GM21390 (cell line): ENCODE measurements at regions not wholly inside any gene's neighbourhood (a gene's known extent, or its start where the extent isn't known, plus 50 kb on each side); places are given as distances from the start of the nearest gene placed in this dataset.

ENCODE experiments used
- ATAC-seq: cut with Tn5 transposase; IDR thresholded peaks from one replicate; pipeline ENCODE4 v1.9.1; 2021; ENCODE audit not compliant: unreplicated experiment

DNA sequence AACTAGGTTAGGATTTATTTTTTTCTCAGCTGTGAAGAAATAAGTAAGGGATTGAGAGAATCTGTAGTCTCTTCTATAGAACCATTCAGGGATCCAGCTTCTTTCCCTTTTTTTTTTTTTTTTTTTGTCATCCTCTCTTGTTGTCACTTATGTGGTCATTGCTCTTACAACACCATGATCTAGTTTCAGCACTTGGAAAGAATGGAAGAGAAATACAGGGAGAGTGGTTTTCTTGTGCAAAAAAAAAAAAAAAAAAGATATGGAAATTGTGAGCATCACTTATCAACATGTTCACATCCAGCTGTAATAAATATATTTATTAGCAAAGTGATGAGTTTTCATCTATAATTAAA is 599.3 kb downstream of the SLC6A15 start:
- ATAC-seq = no peak

DNA sequence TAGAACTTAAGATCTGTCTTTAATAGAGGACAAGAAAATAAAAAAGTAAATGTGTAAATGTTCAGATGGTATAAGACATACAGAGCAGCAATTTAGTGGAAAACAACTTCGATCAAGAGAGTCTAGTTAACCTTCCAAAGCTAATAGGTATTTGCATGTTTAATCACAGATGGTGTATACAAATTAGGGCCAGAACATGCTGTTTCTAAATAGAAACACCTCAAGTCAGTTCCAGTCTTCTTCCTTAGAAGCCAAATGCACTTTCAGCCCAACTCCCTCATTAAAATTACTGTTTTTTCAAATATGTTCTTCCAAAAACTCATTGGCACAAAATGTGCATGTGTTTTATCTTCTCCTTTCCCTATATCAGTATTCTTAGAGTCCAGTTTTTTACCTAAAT is 604.4 kb downstream of the SLC6A15 start:
- ATAC-seq = no peak

GRCh38 chr12:84305144-84305543 is 607.5 kb downstream of the SLC6A15 start:
- no peak for ATAC-seq

GRCh38 chr12:84294246-84294645 is 618.4 kb downstream of the SLC6A15 start:
- ATAC-seq = no peak

DNA sequence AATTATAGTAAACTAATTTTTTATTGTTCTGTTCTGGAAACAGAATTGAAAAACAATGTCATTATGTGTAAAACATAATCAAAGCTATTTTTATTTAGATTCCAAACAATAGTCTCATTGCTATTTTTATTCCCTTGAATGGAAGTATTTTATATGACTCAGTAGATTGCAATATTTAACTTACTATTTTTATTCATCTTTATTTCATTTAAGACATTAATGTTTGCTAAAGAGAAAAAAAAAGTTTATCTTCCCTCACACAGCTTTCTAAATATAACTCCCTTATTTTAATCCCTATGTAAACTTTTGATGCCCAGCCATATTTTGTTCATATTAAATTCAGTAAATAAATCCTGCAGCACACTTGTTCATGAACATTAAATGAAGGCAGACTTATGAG is 622.4 kb downstream of the SLC6A15 start:
- no peak for ATAC-seq

DNA sequence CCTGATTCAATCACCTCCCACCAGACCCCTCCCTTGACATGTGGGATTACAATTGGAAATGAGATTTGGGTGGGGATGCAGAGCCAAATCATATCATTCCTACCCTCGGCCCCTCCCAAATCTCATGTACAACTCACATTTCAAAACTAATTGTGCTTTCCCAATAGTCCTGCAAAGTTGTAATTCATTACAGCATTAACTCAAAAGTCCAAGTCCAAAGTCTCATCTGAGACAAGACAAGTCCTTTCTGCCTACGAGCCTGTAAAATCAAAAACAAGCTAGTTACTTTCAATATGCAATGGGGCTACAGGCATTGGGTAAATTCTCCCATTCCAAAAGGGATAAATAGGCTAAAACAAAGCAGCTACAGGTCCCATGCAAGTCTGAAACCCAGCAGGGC is 634.6 kb downstream of the SLC6A15 start:
- no peak for ATAC-seq

- ATAC-seq = no peak
Measured at GRCh38 chr12:84276215-84276614, 636.4 kb downstream of the SLC6A15 start.

DNA sequence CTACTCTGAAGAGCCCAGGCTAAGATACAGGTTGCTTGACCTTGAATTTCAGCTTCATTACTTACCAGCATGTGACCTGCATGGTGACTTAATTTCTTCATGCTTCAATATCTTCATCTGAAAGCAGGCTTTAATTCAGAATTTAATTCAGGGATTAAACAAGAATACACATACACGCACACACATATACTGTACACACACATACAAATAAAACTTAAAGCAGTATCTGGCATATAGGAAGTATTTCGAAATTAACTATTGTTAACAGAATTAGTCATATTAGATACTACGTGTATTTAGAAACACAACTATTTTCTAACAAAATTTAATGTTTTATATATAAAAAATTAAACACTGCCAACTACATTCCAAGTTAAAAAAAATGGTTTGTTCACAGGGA is 640.3 kb downstream of the SLC6A15 start:
- no peak for ATAC-seq

- no peak for ATAC-seq
Measured at GRCh38 chr12:84270470-84271140, 642.0 kb downstream of the SLC6A15 start.

- ATAC-seq = no peak
Measured at GRCh38 chr12:84247931-84248330, 664.7 kb downstream of the SLC6A15 start.

DNA sequence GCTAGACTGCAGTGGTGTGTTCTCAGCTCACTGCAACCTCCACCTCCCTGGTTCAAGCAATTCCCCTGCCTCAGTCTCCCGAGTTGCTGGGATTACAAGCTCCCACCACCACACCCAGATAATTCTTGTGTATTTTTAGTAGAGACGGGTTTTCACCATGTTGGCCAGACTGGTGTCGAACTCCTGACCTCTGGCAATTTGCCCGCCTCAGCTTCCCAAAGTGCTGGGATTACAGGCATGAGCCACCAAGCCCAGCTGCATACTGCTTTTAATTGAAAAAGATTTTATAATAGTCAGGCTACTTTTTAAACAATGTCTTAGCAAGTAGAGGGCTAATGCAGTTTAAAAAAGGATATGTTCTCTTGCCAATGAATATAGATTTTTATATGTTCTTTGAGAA is 668.9 kb downstream of the SLC6A15 start:
- ATAC-seq = no peak

- ATAC-seq = no peak
Measured at GRCh38 chr12:84222841-84223240, 689.8 kb downstream of the SLC6A15 start.

- ATAC-seq = no peak
Measured at GRCh38 chr12:84218406-84218805, 694.2 kb downstream of the SLC6A15 start.

- ATAC-seq = no peak
Measured at GRCh38 chr12:84201976-84202375, 710.6 kb downstream of the SLC6A15 start.

GRCh38 chr12:84198294-84198946 is 714.2 kb downstream of the SLC6A15 start:
- no peak for ATAC-seq

DNA sequence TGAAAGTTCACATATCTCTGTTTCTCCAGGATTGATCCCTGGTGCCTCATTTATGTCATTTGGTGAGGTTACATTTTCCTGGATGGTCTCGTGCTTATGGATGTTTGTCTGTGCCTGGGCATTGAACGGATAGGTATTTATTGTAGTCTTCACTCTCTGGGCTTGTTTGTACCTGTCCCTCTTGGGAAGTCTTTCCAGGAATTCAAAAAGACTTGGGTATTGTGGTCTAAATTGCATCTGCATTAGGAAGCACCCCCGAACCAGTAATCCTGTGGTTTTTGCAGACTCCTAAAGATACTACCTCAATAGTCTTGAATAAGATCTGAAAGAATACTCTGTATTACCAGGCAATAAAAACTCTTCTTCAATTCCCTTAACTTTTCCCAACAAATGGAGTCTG is 720.8 kb downstream of the SLC6A15 start:
- no peak for ATAC-seq

DNA sequence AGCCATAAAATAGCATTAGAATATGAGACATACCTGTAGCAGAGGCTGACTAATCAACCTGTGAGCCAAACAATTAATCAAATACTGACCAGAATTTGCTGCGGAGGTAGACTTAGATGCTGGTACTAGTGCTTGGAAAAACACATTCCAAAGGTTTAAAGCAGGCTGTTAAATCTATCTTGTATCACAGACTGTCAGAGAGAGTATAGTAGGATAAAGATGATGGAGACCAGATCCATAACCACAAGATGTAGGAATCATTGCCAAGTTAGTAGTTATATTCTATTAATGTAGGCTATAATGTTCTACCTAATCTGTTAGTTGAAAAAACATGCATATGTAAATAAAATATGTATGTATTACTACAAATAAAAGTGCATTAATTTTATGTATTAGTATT is 726.2 kb downstream of the SLC6A15 start:
- ATAC-seq = no peak

- no peak for ATAC-seq
Measured at GRCh38 chr12:84183576-84183975, 729.0 kb downstream of the SLC6A15 start.

DNA sequence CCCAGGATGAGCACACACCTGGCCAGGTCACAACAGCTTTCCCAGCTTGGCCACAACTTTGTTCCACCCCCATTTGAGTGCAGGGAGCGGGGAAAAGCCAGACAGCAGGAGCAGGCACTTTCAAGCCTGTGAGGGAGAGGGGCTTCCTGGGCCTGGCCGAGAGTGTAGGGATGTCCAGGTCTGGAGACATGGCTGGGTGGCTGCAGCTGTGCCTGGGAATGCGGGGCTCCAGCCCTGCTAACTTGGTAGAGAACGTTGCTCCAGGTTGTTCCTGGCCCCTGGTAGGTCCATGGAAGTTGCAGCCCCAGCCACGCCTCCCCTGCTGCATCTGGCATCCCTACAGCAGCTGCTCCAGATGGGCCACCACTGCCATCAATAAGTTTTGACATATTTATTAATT is 738.5 kb downstream of the SLC6A15 start:
- no peak for ATAC-seq

DNA sequence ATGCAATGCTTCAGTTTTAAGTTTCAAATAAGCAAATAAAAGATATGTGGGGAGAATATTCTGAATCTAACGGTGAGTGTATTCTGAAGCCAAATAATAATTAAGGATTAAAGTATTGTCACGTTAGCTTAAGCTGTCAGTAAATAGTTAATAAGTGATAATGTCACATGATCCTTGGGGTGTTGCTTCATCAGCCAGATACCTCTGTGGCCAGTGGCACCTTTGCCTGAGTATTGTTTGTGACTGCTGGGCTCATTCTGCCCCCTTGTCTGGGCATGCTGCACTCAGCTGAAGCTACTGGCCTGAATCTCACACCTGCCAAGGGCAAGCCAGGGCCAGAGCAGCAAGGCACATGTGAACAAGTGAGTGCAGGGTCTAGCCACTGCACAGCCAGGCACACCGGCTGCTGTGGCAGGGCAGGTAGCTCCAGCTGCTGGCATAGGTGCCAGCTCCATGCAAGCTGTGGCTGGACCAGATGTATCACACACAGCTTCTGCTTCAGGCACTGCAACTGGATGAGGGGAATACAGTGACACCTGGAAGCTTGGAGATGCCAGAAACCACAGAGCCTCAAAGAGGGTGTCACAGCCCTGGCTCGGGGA is 739.7 kb downstream of the SLC6A15 start:
- no peak for ATAC-seq

DNA sequence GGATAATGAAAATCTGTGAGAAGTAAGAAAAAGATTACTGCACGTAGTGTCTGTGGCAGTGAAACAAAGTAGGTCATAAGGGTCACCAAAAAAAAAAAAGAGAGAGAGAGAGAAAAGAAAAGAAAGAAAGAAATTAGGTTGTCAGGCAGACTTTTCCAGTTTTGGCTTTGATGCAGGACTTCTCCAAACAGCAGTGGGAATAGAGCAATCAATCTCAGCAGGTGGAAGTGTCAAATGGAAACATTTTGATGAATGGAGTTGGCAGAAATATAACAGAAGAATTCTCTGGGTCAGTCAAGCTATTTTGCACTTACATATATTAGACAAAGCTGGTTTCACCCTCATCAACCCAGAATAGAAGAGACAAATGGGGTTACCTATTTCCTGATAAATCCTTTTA is 745.8 kb downstream of the SLC6A15 start:
- ATAC-seq = no peak

DNA sequence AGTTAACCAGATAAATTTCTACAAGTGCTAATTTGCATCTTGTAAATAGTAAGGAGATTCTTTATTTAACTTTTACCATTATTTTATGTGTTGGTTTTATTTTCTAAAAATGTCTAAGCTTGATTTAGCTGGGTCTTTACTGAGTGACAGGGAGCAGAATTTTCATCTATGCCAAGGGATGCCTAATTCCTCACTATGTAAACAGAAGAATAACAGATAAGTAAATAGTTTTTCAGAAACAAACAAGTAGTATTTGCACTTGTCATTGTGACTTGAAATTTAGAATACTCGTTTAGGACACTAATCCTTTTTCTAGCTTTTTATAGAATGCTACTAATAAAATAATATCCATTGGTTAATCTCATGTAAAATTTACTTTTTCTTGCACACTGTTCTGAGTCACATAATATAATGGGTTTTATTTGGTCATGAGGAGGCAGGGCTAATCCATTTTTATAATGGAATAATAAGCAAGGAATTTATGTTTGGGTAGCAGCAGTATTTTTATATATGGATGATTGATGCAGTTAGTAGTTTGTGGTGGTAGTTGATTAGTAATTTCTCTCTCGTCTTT is 746.5 kb downstream of the SLC6A15 start:
- no peak for ATAC-seq
